Prostate gland (tissue), 2 donors: ENCODE measurements at regions not wholly inside any gene's neighbourhood (a gene's known extent, or its start where the extent isn't known, plus 50 kb on each side); places are given as distances from the start of the nearest gene placed in this dataset.

Source experiments
- CTCF ChIP-seq, 4 experiments: fragments of 200-600 bp in 2 of 4; fragments of 450-650 bp in 2 of 4; sonication (generic) in 2 of 4; IDR thresholded peaks; 1 replicate in 3 of 4; 2 replicates in 1 of 4; pipeline ENCODE4 v1.5.1; 2016 to 2019; ENCODE audit warnings: antibody characterized with exemption in 4 of 4, mild to moderate bottlenecking in 2 of 4, moderate library complexity in 2 of 4
- POLR2A ChIP-seq: fragments of 450-650 bp; IDR thresholded peaks from one replicate; pipeline ENCODE4 v1.6.1; 2016; ENCODE audit warnings: antibody characterized with exemption, mild to moderate bottlenecking
- POLR2AphosphoS5 ChIP-seq: sonication (generic); formaldehyde crosslinking; IDR thresholded peaks from one replicate; pipeline ENCODE4 v1.6.1; 2017; ENCODE audit warnings: antibody characterized with exemption

- TF ChIP-seq CTCF (IDR thresholded peaks at IDR 0.05), result no peak
- no peak for TF ChIP-seq POLR2A
- TF ChIP-seq POLR2AphosphoS5, result no peak
These were observed 117.4 kb downstream of the MAFB start for GRCh38 chr20:40571639-40572038.
